C4-2B (cell line): ENCODE measurements at regions not wholly inside any gene's neighbourhood (a gene's known extent, or its start where the extent isn't known, plus 50 kb on each side); places are given as distances from the start of the nearest gene placed in this dataset.

Experiments used
- ZFX ChIP-seq: fragments of 450-650 bp; IDR thresholded peaks from 2 replicates; pipeline ENCODE4 v1.6.1; 2017
- TF ChIP-seq, protein P1 (sequence below): fragments of 450-650 bp; conservative IDR thresholded peaks from 2 replicates; pipeline ENCODE4 v1.5.1; 2017; ENCODE audit warnings: mild to moderate bottlenecking

DNA sequence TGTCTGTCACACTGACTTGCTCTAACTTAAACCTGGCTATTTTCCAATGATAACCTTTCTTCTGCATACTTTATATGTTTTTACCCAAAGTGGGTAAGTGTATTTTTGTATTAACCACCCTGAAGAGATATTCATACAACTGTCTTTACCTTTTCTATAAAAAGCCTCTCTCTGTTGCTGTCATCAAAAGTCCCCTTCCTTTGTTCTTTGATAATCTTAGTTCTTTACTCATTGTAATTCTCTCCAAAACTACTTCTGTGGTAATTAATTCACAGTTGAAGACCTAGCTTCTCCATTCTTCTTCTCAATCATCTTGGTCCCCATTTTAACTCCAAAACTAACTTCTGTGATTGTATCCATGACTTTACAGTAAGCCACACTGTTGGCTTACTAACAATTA lies 479.7 kb upstream of the MGAT4C start:
- TF ChIP-seq, protein P1, sequence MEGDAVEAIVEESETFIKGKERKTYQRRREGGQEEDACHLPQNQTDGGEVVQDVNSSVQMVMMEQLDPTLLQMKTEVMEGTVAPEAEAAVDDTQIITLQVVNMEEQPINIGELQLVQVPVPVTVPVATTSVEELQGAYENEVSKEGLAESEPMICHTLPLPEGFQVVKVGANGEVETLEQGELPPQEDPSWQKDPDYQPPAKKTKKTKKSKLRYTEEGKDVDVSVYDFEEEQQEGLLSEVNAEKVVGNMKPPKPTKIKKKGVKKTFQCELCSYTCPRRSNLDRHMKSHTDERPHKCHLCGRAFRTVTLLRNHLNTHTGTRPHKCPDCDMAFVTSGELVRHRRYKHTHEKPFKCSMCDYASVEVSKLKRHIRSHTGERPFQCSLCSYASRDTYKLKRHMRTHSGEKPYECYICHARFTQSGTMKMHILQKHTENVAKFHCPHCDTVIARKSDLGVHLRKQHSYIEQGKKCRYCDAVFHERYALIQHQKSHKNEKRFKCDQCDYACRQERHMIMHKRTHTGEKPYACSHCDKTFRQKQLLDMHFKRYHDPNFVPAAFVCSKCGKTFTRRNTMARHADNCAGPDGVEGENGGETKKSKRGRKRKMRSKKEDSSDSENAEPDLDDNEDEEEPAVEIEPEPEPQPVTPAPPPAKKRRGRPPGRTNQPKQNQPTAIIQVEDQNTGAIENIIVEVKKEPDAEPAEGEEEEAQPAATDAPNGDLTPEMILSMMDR, result no peak
- TF ChIP-seq ZFX, result no peak
